Keratinocyte (primary cell): ENCODE measurements at regions not wholly inside any gene's neighbourhood (a gene's known extent, or its start where the extent isn't known, plus 50 kb on each side); places are given as distances from the start of the nearest gene placed in this dataset.

ENCODE experiments used
- DNase-seq: peaks from one replicate; pipeline ENCODE4 v3.0.0-alpha.2; 2011; ENCODE audit warnings: low read depth, missing footprints, low spot score
- FAIRE-seq: peaks from 2 replicates; lab custom pipeline; 2011; peaks lifted over from hg19 to GRCh38; lab: Jason Lieb, UNC
- H2AFZ ChIP-seq: 2 replicates; pipeline ENCODE4 v1.6.0; 2012; ENCODE audit warnings: low read length, control low read depth, inconsistent platforms; ENCODE audit not compliant: control insufficient read depth
- H3K27ac ChIP-seq: 2 replicates; pipeline ENCODE4 v1.5.1; 2011; ENCODE audit warnings: low read length; ENCODE audit not compliant: control insufficient read depth, insufficient read depth
- H3K27me3 ChIP-seq: 3 replicates; pipeline ENCODE4 v1.6.0; 2011; ENCODE audit warnings: low read length; ENCODE audit not compliant: control insufficient read depth, insufficient read depth; ENCODE audit errors: extremely low read depth
- H3K36me3 ChIP-seq, 2 experiments: 2 replicates in 1 of 2; 3 replicates in 1 of 2; pipeline ENCODE4 v1.5.1; 2011; ENCODE audit warnings: low read length in 2 of 2, mild to moderate bottlenecking in 1 of 2; ENCODE audit not compliant: control insufficient read depth in 2 of 2, insufficient read depth in 2 of 2; ENCODE audit errors: extremely low read depth in 1 of 2
- H3K4me1 ChIP-seq: 3 replicates; pipeline ENCODE4 v1.5.1; 2011; ENCODE audit warnings: low read length; ENCODE audit not compliant: control insufficient read depth, insufficient read depth; ENCODE audit errors: extremely low read depth
- H3K4me2 ChIP-seq: 3 replicates; pipeline ENCODE4 v1.6.0; 2011; ENCODE audit warnings: low read depth, low read length; ENCODE audit not compliant: control insufficient read depth, insufficient read depth; ENCODE audit errors: extremely low read depth
- H3K4me3 ChIP-seq, 3 experiments: fragments of 200-600 bp in 1 of 3; sonication (generic) in 1 of 3; 2 replicates in 2 of 3; 3 replicates in 1 of 3; pipeline ENCODE4 v1.5.1; 2011 to 2016; ENCODE audit warnings: low read length in 3 of 3, mild to moderate bottlenecking in 3 of 3, control low read depth in 2 of 3, inconsistent platforms in 1 of 3, low read depth in 1 of 3, mixed read lengths in 1 of 3, mixed run types in 1 of 3, moderate library complexity in 1 of 3; ENCODE audit not compliant: control insufficient read depth in 2 of 3, insufficient read depth in 2 of 3; ENCODE audit errors: extremely low read depth in 1 of 3
- H3K79me2 ChIP-seq: 2 replicates; pipeline ENCODE4 v1.6.0; 2012; ENCODE audit warnings: low read length; ENCODE audit not compliant: control insufficient read depth, insufficient read depth
- H3K9ac ChIP-seq: 3 replicates; pipeline ENCODE4 v1.6.0; 2011; ENCODE audit warnings: low read length; ENCODE audit not compliant: control insufficient read depth, insufficient read depth; ENCODE audit errors: extremely low read depth
- H3K9me1 ChIP-seq: 3 replicates; pipeline ENCODE4 v1.6.0; 2011; ENCODE audit warnings: low read length; ENCODE audit not compliant: control insufficient read depth, insufficient read depth; ENCODE audit errors: extremely low read depth
- H3K9me3 ChIP-seq: 2 replicates; pipeline ENCODE4 v1.5.1; 2012; ENCODE audit warnings: low read depth, low read length; ENCODE audit not compliant: control insufficient read depth
- H4K20me1 ChIP-seq: 3 replicates; pipeline ENCODE4 v1.6.0; 2011; ENCODE audit warnings: low read length; ENCODE audit not compliant: control insufficient read depth, insufficient read depth; ENCODE audit errors: extremely low read depth
- CTCF ChIP-seq, 3 experiments: IDR thresholded peaks in 1 of 3; conservative IDR thresholded peaks in 1 of 3; optimal IDR thresholded peaks in 1 of 3; 2 replicates in 2 of 3; 3 replicates in 1 of 3; pipeline versions ENCODE3 to v1.5.1; 2011; ENCODE audit warnings: low read length in 3 of 3, mild to moderate bottlenecking in 3 of 3, moderate library complexity in 2 of 3, control low read depth in 1 of 3, inconsistent platforms in 1 of 3; ENCODE audit not compliant: insufficient read depth in 2 of 3; ENCODE audit errors: extremely low read depth in 1 of 3
- EZH2 ChIP-seq: IDR thresholded peaks from one replicate; pipeline ENCODE4 v1.6.1; 2012; ENCODE audit warnings: inconsistent platforms, mild to moderate bottlenecking, low read length, moderate library complexity
- dilution Hi-C: fragments of 300-500 bp; cut with MboI; formaldehyde crosslinking; loops from one replicate; pipeline ENCODE4 v1.7.0; 2020; ENCODE audit warnings: low sequenced_read_pairs; ENCODE audit not compliant: extremely low pct_ligation_motif_present

- DNase-seq = no peak
- peak; percentile 85 for FAIRE-seq
- Histone ChIP-seq H3K79me2 (no peaks in the 10 kb centered on the region), H3K36me3 (no peaks in the 10 kb centered on the region), H3K9me1 (no peaks in the 10 kb centered on the region), H4K20me1 (no peaks in the 10 kb centered on the region), H3K9me3 (peaks cover 2% of the 10 kb centered on the region), H3K9ac (no peak overlapping the region), H3K4me3 (peak overlapping the region in 2 of 3 experiments; percentile 11 to 44), H2AFZ (peak overlapping the region; percentile 34), H3K27ac (peak overlapping the region; percentile 75), H3K4me2 (peak overlapping the region; percentile 82), H3K4me1 (peaks cover 16% of the 10 kb centered on the region), H3K27me3 (no peaks in the 10 kb centered on the region)
- dilution Hi-C loops = no loop called here
- TF ChIP-seq CTCF (optimal IDR thresholded peaks at IDR 0.05 in 1 of 3, IDR thresholded peaks at IDR 0.05 in 1 of 3, conservative IDR thresholded peaks at IDR 0.05 in 1 of 3; ENCODE audit: extremely low read depth in 1 of 3, insufficient read depth in 2 of 3, low read length in 3 of 3) = no peak
- no peak for TF ChIP-seq EZH2
Observed at GRCh38 chr6:74946961-74947360, 258.9 kb downstream of the COL12A1 start.

- no peaks in the 10 kb centered on the region for H3K9me1 ChIP-seq
- H3K9ac ChIP-seq = no peak overlapping the region
- dilution Hi-C loops = no loop called here
- H3K36me3 ChIP-seq = no peaks in the 10 kb centered on the region
- no peaks in the 10 kb centered on the region for H3K9me3 ChIP-seq
- H2AFZ ChIP-seq = no peak overlapping the region
- no peaks in the 10 kb centered on the region for H4K20me1 ChIP-seq
- H3K27ac ChIP-seq = no peak overlapping the region
- H3K4me1 ChIP-seq = peaks cover 8% of the 10 kb centered on the region
- H3K4me3 ChIP-seq = no peak overlapping the region
- FAIRE-seq (no peak), DNase-seq (no peak)
- H3K27me3 ChIP-seq = no peaks in the 10 kb centered on the region
- H3K79me2 ChIP-seq = no peaks in the 10 kb centered on the region
- H3K4me2 ChIP-seq = peak overlapping the region; percentile 8
- TF ChIP-seq CTCF (optimal IDR thresholded peaks at IDR 0.05 in 1 of 3, IDR thresholded peaks at IDR 0.05 in 1 of 3, conservative IDR thresholded peaks at IDR 0.05 in 1 of 3; ENCODE audit: extremely low read depth in 1 of 3, insufficient read depth in 2 of 3, low read length in 3 of 3) (no peak), EZH2 (no peak)
Observed at GRCh38 chr6:74942130-74942529, 263.7 kb downstream of the COL12A1 start.
